Central memory CD8-positive, alpha-beta T cell (primary cell): ENCODE measurements at regions not wholly inside any gene's neighbourhood (a gene's known extent, or its start where the extent isn't known, plus 50 kb on each side); places are given as distances from the start of the nearest gene placed in this dataset.

Experiments used
- ATAC-seq: fragments of 150-1000 bp; cut with Tn5 transposase; replicated peaks from 2 replicates; pipeline ENCODE4 v1.10.0; 2022; ENCODE audit warnings: mild to moderate bottlenecking, moderate FRiP score, moderate number of reproducible peaks; ENCODE audit not compliant: poor library complexity, severe bottlenecking; ENCODE audit errors: extremely low read depth
- DNase-seq, 2 donors: peaks; one replicate each; pipeline ENCODE4 v3.0.0; 2021; ENCODE audit warnings: low spot score in 2 of 2
- H3K27ac Mint-ChIP-seq: one replicate; pipeline ENCODE4 v1.8.0; 2022; ENCODE audit warnings: low read depth, mild to moderate bottlenecking, moderate library complexity, mixed read lengths
- H3K27me3 Mint-ChIP-seq: one replicate; pipeline ENCODE4 v1.8.0; 2022; ENCODE audit warnings: mixed read lengths
- H3K36me3 Mint-ChIP-seq: one replicate; pipeline ENCODE4 v1.8.0; 2022; ENCODE audit warnings: mild to moderate bottlenecking, moderate library complexity, mixed read lengths; ENCODE audit not compliant: insufficient read depth
- H3K4me1 Mint-ChIP-seq: one replicate; pipeline ENCODE4 v1.8.0; 2022; ENCODE audit warnings: mixed read lengths
- H3K4me3 Mint-ChIP-seq: one replicate; pipeline ENCODE4 v1.8.0; 2022; ENCODE audit warnings: mild to moderate bottlenecking, moderate library complexity, mixed read lengths
- H3K9me3 Mint-ChIP-seq: one replicate; pipeline ENCODE4 v1.8.0; 2022; ENCODE audit warnings: mixed read lengths

DNA sequence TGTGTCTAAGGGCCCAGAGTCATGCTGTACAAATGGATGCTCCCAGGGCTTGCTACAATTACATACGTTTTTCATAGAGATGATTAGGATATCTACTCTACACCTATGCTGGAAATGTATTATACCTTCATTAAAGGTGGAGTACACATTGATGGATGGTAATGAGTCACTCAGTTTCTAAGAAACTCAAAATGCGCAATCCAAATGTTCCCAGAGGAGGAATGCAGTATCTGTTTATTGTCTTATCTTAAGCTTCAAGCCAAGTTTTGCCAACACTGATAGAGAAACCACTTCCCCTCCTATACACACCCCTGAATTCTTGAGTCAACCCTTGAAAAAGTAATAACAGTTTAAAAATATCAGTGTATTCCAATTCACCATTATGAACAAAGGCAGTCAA is 266.6 kb upstream of the FAR2 start:
- Mint-ChIP-seq H3K4me3 (no peak overlapping the region), H3K27me3 (peaks cover 19% of the 10 kb centered on the region), H3K27ac (no peak overlapping the region), H3K36me3 (no peaks in the 10 kb centered on the region), H3K9me3 (no peaks in the 10 kb centered on the region), H3K4me1 (no peaks in the 10 kb centered on the region)
- ATAC-seq (no peak), DNase-seq (no peak)

DNA sequence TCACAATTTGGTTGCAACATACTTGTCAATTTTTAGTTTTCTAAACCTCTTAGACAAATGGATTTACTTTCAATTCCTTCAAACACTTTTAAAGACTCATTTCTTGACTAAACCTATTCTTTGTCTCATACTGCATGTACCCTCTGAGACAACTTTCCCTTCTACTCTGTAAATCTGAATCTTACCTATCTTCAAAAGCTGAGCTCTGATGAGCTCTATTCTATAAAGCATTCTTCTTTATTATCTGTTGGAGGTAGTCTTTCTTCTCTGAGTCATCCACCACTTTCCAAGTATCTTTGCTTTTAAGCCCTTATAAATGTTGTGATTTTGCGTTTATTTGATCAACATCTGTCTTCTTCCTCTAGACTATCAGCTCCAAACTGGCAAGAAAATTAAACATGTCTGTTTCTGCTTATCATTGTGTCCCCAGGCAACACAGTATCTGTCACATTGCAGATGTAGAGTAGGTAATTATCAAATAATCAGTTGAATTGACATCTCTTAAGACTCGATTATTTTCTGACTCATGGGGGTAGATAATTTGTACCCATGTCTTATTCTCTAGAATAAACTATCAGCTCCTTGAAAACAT is 265.6 kb upstream of the FAR2 start:
- Mint-ChIP-seq H3K27ac (no peak overlapping the region), H3K4me1 (no peaks in the 10 kb centered on the region), H3K27me3 (peaks cover 10% of the 10 kb centered on the region), H3K4me3 (no peak overlapping the region), H3K9me3 (no peaks in the 10 kb centered on the region), H3K36me3 (no peaks in the 10 kb centered on the region)
- DNase-seq = no peak
- ATAC-seq = no peak

DNA sequence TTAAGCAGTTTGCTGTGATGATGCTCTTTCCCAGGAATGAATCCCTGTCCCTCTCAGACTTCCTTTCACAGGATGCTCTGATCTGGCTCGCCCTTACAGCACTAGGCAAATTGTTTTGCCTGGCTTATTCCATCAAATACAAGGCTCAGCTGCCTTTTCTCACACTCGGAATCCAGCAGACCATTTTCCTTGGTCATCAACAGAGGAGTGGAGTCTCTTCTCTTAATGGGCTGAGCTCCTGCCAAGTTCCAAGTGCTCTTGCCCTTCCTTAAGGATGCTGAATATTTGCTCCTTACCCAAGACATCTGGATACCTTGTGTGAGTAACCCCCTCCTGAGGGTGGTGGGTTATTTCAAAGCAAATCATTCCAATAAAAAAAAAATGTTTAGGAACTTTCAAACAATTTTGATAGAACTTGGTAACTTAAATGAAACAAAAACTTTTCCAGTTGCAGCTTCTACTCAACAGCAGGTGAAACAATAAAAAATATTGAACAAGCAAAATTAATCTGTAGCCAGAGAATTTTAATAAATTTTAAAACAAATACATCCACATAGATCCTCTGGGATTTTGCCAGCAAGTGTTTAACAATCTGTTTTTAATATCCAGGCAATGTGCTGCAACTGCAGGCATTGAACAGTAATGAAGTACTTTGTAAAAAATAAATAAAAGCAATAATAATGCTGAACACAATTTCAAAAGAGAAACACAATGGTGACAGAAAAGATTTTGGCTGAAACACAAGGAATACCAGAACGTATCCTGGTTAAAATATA is 264.0 kb upstream of the FAR2 start:
- Mint-ChIP-seq H3K4me1 (no peaks in the 10 kb centered on the region), H3K27me3 (peaks cover 10% of the 10 kb centered on the region), H3K27ac (no peak overlapping the region), H3K4me3 (no peak overlapping the region), H3K36me3 (no peaks in the 10 kb centered on the region), H3K9me3 (no peaks in the 10 kb centered on the region)
- DNase-seq (no peak), ATAC-seq (no peak)

DNA sequence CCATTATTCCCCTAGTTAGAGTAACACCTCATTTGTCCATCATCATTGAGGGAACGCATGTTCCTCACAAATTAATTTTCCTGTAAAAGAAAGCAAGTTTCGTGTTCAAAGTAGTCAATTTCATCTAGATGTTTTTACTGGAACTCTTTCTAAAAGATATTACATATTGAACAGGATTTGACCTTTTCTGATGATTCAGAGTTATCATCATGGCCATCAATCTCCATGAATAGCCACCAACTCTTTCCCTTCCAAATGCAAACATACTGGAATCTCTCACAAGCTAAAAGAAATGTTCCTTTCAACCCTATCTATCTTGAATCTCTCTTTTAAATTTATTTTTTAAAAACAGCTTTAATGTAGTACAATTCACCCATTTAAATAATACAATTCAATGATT is 263.1 kb upstream of the FAR2 start:
- H3K27me3 Mint-ChIP-seq = peaks cover 9% of the 10 kb centered on the region
- H3K27ac Mint-ChIP-seq = no peak overlapping the region
- no peaks in the 10 kb centered on the region for H3K4me1 Mint-ChIP-seq
- H3K9me3 Mint-ChIP-seq = no peaks in the 10 kb centered on the region
- no peak for ATAC-seq
- no peak for DNase-seq
- no peaks in the 10 kb centered on the region for H3K36me3 Mint-ChIP-seq
- no peak overlapping the region for H3K4me3 Mint-ChIP-seq

DNA sequence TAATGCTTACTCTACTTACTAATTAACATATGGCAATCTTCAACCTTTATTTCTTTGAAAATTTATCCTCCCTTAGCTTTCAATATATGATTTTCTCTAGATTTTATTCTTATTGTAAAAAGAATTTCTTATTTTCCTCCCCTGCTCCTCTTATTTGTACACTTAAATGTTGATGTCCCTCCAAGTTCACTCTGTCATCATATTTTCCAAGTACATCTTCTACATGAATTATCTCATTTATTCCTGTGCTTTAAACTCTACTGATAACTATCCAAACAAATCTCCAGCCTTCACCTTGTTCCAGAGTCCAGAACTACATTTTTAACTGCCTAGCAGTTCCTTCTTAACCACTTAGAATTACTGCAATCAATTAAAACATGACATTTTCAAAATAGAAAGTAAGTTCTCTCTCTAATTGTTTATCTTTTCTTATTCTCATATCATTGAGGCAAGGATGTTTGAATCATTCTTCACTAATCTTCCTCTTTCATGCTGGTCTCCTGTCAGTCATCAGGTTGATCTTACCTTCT is 261.6 kb upstream of the FAR2 start:
- no peak overlapping the region for H3K4me3 Mint-ChIP-seq

DNA sequence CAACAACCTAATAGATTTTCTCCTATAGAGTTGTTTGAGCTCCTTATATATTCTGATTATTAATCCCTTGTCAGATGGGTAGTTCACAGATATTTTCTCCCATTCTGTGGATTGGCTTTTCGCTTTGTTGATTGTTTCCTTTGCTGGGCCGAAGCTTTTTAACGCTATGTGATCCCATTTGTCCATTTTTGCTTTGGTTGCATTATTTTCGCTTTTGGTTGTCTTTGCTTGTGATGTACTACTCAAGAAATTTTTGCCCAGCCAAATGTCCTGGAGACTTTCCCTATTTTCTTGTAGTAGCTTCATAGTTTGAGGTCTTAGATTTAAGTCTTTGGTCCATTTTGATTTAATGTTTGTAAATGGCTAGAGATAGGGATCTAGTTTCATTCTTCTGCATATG is 258.4 kb upstream of the FAR2 start:
- Mint-ChIP-seq H3K9me3 (no peaks in the 10 kb centered on the region), H3K27ac (no peak overlapping the region), H3K36me3 (no peaks in the 10 kb centered on the region), H3K27me3 (no peaks in the 10 kb centered on the region), H3K4me1 (no peaks in the 10 kb centered on the region), H3K4me3 (no peak overlapping the region)
- ATAC-seq (no peak), DNase-seq (no peak)

More for the DNA sequence above, 261.6 kb upstream of the FAR2 start:
- no peaks in the 10 kb centered on the region for H3K27me3 Mint-ChIP-seq
- no peaks in the 10 kb centered on the region for H3K4me1 Mint-ChIP-seq
- ATAC-seq = no peak
- DNase-seq = no peak
- no peak overlapping the region for H3K27ac Mint-ChIP-seq
- H3K9me3 Mint-ChIP-seq = no peaks in the 10 kb centered on the region
- no peaks in the 10 kb centered on the region for H3K36me3 Mint-ChIP-seq

DNA sequence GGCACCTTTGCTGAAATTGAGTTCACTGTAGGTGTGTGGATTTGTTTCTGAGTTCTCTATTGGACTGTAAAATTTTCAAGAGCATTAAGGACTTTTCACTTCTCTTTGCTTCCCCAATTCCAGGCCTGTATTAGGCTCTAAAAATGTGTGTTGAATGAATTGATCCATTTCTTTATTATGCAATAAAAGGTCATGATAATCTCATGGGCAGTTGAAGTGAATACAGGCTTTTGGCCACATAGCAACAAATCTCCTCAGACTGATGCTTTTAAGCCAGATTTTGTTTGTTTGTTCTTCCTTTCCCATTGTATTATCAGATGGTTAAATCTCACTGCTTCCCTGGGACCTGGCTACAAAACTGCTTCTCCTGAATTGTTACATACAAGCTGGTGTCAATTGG is 258.0 kb upstream of the FAR2 start:
- no peak for ATAC-seq
- DNase-seq = no peak
- Mint-ChIP-seq H3K4me1 (no peaks in the 10 kb centered on the region), H3K4me3 (no peak overlapping the region), H3K27ac (no peak overlapping the region), H3K27me3 (no peaks in the 10 kb centered on the region), H3K36me3 (no peaks in the 10 kb centered on the region), H3K9me3 (no peaks in the 10 kb centered on the region)

DNA sequence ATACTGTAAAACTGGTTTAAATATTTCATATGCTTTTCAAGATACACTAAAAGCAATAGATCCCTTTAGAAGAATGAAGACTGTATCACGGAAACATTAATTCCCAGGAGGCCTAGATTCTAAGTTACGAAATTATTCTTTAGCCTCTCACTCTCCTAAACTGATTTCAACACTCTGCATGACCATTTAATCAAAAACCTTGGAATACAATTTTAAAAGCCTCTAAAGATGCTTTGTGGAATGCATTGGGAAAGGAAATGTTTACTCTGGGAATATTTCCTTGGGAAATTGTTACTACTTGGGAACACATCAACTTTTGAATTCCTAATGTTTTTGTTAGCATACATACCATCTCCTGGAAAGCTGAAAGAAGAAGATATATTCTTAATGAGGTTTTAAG is 255.7 kb upstream of the FAR2 start:
- no peaks in the 10 kb centered on the region for H3K36me3 Mint-ChIP-seq
- no peak overlapping the region for H3K27ac Mint-ChIP-seq
- H3K4me1 Mint-ChIP-seq = no peaks in the 10 kb centered on the region
- H3K27me3 Mint-ChIP-seq = no peaks in the 10 kb centered on the region
- ATAC-seq (no peak), DNase-seq (no peak)
- H3K4me3 Mint-ChIP-seq = no peak overlapping the region
- no peaks in the 10 kb centered on the region for H3K9me3 Mint-ChIP-seq

DNA sequence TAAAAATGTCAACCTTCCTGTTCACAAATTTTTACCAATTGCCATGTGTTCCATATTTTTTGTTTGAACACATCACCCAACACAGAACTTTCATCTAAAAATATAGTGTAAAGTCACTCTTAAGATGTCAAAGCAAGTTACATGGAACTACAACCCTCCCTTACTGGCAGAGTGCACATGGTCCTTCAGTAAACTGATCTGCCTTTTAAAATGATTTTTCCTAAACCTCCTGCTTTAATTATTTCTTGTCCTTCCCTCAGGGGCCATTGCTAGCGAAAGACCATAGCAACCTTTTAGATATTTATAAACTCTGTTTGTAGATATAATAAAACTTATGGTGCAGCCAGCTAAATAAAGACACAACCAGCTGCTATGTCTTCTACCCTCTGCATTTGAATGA is 255.2 kb upstream of the FAR2 start:
- H3K4me3 Mint-ChIP-seq = no peak overlapping the region
- H3K27me3 Mint-ChIP-seq = no peaks in the 10 kb centered on the region
- no peaks in the 10 kb centered on the region for H3K9me3 Mint-ChIP-seq
- H3K4me1 Mint-ChIP-seq = no peaks in the 10 kb centered on the region
- ATAC-seq (no peak), DNase-seq (no peak)
- H3K27ac Mint-ChIP-seq = no peak overlapping the region
- no peaks in the 10 kb centered on the region for H3K36me3 Mint-ChIP-seq

DNA sequence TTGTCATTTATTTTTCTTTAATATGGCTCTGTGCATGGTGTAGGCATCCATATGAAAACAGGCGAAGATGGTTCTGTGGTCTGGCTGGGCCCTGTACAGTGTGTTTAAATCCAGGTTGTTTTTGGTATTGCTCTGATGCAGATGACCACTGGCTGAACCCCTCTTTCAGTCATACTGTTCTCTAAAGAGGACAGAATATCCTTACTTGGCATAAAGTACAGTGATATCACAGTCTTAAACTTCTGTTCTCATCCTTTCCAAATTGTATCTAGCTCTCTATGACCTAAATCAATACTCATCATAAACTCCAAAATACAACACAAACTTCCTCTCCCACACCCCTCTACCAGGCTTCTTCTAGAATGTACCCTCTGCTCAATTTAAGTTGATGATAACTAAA is 252.7 kb upstream of the FAR2 start:
- peaks cover 6% of the 10 kb centered on the region for H3K9me3 Mint-ChIP-seq
- H3K4me3 Mint-ChIP-seq = no peak overlapping the region
- H3K27ac Mint-ChIP-seq = no peak overlapping the region
- DNase-seq = no peak
- no peaks in the 10 kb centered on the region for H3K27me3 Mint-ChIP-seq
- ATAC-seq = no peak
- H3K4me1 Mint-ChIP-seq = no peaks in the 10 kb centered on the region
- no peaks in the 10 kb centered on the region for H3K36me3 Mint-ChIP-seq

DNA sequence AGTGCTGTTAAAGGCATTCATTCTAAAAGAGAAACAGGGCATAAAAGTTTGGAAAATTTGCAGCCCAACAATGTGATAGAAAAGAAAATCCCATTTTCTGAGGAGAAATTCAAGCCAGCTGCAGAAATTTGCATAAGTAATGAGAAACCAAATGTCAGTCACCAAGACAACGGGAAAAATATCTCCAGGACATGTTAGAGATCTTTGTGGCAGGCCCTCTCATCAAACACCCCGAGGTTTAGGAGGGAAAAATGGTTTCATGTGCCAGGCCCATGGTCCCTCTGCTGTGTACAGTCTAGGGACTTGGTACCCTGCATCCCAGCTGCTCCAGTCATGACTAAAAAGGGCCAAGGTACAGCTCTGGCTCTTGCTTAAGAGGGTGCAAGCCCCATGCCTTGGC is 251.0 kb upstream of the FAR2 start:
- no peaks in the 10 kb centered on the region for H3K4me1 Mint-ChIP-seq
- no peaks in the 10 kb centered on the region for H3K36me3 Mint-ChIP-seq
- no peak overlapping the region for H3K4me3 Mint-ChIP-seq
- ATAC-seq (no peak), DNase-seq (no peak)
- H3K27ac Mint-ChIP-seq = no peak overlapping the region
- H3K27me3 Mint-ChIP-seq = no peaks in the 10 kb centered on the region
- H3K9me3 Mint-ChIP-seq = peaks cover 6% of the 10 kb centered on the region

DNA sequence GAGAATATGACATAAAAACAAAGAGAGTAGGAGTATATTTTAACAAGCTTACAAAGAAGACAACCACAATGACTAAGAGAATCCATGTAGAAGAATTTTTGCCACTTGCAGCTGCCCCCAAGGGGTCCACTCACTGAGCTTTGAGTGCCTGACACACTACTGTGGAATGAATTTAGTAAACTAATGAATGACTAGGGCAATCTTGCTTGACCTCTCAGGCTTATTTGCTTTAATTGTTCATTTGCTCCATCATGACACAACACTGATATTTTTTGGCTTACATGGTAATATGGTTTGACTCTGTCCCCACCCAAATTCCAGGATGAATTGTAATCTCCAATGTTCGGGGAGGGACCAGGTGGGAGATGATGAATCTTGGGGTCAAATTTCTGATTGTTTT is 249.1 kb upstream of the FAR2 start:
- DNase-seq (no peak), ATAC-seq (no peak)
- Mint-ChIP-seq H3K36me3 (no peaks in the 10 kb centered on the region), H3K9me3 (peaks cover 10% of the 10 kb centered on the region), H3K27me3 (peaks cover 10% of the 10 kb centered on the region), H3K4me3 (no peak overlapping the region), H3K27ac (no peak overlapping the region), H3K4me1 (no peaks in the 10 kb centered on the region)

DNA sequence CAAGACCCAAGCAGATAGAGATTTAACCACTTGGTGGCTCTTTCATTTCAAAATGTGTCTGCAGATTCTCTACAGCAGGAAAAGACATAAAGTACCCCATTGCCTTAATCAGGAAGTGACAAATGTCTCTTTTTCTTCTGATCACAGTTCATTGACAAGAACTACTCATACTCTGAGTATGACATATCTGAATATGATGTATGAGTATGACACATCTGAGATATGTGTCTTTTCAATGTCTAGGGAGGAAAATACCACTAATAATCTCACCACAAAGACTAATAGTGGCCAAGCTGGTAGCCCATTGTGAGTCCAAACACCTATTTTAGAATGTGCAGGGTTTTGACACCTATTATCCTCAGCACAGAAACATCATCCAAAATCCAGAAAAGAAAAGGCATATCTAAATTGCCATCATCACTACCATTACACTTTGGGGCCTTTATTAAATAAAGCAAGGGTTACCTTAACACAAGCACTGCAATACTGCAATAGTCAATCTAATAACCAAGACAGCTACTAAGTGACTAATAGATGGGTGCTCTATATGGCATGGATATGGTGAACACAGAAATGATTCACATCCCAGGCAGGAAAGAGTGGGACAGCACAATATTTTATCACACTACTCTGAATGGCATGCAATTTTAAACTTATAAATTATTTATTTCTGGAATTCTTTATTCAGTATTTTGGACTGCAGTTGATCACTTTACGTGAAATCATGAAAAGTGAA is 243.7 kb upstream of the FAR2 start:
- Mint-ChIP-seq H3K4me1 (no peaks in the 10 kb centered on the region), H3K36me3 (no peaks in the 10 kb centered on the region)
- DNase-seq = no peak

More for the DNA sequence above, 243.7 kb upstream of the FAR2 start:
- ATAC-seq = no peak
- H3K9me3 Mint-ChIP-seq = peaks cover 9% of the 10 kb centered on the region
- no peak overlapping the region for H3K4me3 Mint-ChIP-seq
- H3K27ac Mint-ChIP-seq = no peak overlapping the region
- peaks cover 10% of the 10 kb centered on the region for H3K27me3 Mint-ChIP-seq
